HL-60 (cell line): ENCODE measurements at regions not wholly inside any gene's neighbourhood (a gene's known extent, or its start where the extent isn't known, plus 50 kb on each side); places are given as distances from the start of the nearest gene placed in this dataset.

Experiments used
- DNase-seq, 2 experiments: peaks; one replicate each; pipeline ENCODE4 v3.0.0-alpha.2; 2010 to 2020; ENCODE audit warnings: low read depth in 1 of 2, low spot score in 1 of 2
- H3K27ac ChIP-seq: fragments of 250-450 bp; sonication (Bioruptor Pico); replicated peaks from 2 replicates; pipeline ENCODE4 v1.5.1; 2020; ENCODE audit warnings: mild to moderate bottlenecking, moderate library complexity
- H3K27me3 ChIP-seq: fragments of 250-450 bp; sonication (Bioruptor Pico); 2 replicates; pipeline ENCODE4 v1.5.1; 2021; ENCODE audit warnings: mild to moderate bottlenecking, moderate library complexity; ENCODE audit not compliant: insufficient read depth, poor library complexity, severe bottlenecking
- H3K4me3 ChIP-seq: replicated peaks from 2 replicates; pipeline ENCODE4 v1.5.1; 2011; ENCODE audit warnings: mild to moderate bottlenecking, control low read depth, low read length; ENCODE audit not compliant: insufficient read depth
- GABPA ChIP-seq: IDR thresholded peaks from 2 replicates; pipeline ENCODE4 v1.6.1; 2012; ENCODE audit warnings: low read depth
- POLR2AphosphoS5 ChIP-seq: IDR thresholded peaks from 2 replicates; pipeline ENCODE4 v1.6.1; 2012; ENCODE audit warnings: low read depth
- SPI1 ChIP-seq: IDR thresholded peaks from 2 replicates; pipeline ENCODE4 v1.6.1; 2012; ENCODE audit warnings: low read depth, mild to moderate bottlenecking, borderline replicate concordance
- TF ChIP-seq, protein P1 (sequence below): IDR thresholded peaks from 2 replicates; pipeline ENCODE4 v1.6.1; 2012; ENCODE audit warnings: low read depth; ENCODE audit not compliant: insufficient replicate concordance
- TF ChIP-seq, protein P2 (sequence below): IDR thresholded peaks from one replicate; pipeline ENCODE4 v1.5.1; 2011; ENCODE audit warnings: low read length, control low read depth, inconsistent platforms; ENCODE audit not compliant: insufficient read depth

GRCh38 chr20:63105211-63106107 is 98.7 kb upstream of the BHLHE23 start:
- peaks cover 10% of the 10 kb centered on the region for H3K27me3 ChIP-seq

GRCh38 chr20:63104312-63105181 is 97.8 kb upstream of the BHLHE23 start:
- Histone ChIP-seq H3K27me3 (peaks cover 10% of the 10 kb centered on the region), H3K27ac (no peak overlapping the region), H3K4me3 (no peak overlapping the region)
- TF ChIP-seq, protein P1, sequence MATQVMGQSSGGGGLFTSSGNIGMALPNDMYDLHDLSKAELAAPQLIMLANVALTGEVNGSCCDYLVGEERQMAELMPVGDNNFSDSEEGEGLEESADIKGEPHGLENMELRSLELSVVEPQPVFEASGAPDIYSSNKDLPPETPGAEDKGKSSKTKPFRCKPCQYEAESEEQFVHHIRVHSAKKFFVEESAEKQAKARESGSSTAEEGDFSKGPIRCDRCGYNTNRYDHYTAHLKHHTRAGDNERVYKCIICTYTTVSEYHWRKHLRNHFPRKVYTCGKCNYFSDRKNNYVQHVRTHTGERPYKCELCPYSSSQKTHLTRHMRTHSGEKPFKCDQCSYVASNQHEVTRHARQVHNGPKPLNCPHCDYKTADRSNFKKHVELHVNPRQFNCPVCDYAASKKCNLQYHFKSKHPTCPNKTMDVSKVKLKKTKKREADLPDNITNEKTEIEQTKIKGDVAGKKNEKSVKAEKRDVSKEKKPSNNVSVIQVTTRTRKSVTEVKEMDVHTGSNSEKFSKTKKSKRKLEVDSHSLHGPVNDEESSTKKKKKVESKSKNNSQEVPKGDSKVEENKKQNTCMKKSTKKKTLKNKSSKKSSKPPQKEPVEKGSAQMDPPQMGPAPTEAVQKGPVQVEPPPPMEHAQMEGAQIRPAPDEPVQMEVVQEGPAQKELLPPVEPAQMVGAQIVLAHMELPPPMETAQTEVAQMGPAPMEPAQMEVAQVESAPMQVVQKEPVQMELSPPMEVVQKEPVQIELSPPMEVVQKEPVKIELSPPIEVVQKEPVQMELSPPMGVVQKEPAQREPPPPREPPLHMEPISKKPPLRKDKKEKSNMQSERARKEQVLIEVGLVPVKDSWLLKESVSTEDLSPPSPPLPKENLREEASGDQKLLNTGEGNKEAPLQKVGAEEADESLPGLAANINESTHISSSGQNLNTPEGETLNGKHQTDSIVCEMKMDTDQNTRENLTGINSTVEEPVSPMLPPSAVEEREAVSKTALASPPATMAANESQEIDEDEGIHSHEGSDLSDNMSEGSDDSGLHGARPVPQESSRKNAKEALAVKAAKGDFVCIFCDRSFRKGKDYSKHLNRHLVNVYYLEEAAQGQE: no peak
- TF ChIP-seq POLR2AphosphoS5 (no peak), SPI1 (no peak), GABPA (no peak)
- TF ChIP-seq, protein P2, sequence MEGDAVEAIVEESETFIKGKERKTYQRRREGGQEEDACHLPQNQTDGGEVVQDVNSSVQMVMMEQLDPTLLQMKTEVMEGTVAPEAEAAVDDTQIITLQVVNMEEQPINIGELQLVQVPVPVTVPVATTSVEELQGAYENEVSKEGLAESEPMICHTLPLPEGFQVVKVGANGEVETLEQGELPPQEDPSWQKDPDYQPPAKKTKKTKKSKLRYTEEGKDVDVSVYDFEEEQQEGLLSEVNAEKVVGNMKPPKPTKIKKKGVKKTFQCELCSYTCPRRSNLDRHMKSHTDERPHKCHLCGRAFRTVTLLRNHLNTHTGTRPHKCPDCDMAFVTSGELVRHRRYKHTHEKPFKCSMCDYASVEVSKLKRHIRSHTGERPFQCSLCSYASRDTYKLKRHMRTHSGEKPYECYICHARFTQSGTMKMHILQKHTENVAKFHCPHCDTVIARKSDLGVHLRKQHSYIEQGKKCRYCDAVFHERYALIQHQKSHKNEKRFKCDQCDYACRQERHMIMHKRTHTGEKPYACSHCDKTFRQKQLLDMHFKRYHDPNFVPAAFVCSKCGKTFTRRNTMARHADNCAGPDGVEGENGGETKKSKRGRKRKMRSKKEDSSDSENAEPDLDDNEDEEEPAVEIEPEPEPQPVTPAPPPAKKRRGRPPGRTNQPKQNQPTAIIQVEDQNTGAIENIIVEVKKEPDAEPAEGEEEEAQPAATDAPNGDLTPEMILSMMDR: no peak
- no peak for DNase-seq

More at GRCh38 chr20:63105211-63106107, 98.7 kb upstream of the BHLHE23 start:
- DNase-seq: no peak
- TF ChIP-seq POLR2AphosphoS5 (no peak), GABPA (no peak), SPI1 (no peak)
- TF ChIP-seq, protein P2: no peak
- TF ChIP-seq, protein P1: no peak
- Histone ChIP-seq H3K27ac (no peak overlapping the region), H3K4me3 (no peak overlapping the region)

GRCh38 chr20:63103402-63104311 is 96.9 kb upstream of the BHLHE23 start:
- no peak for TF ChIP-seq GABPA
- TF ChIP-seq, protein P1: no peak
- TF ChIP-seq, protein P2: no peak
- TF ChIP-seq POLR2AphosphoS5: no peak
- no peak for TF ChIP-seq SPI1
- peaks cover 10% of the 10 kb centered on the region for H3K27me3 ChIP-seq
- no peak for DNase-seq
- H3K4me3 ChIP-seq: no peak overlapping the region
- no peak overlapping the region for H3K27ac ChIP-seq
